ENCODE measurements at regions not wholly inside any gene's neighbourhood (a gene's known extent, or its start where the extent isn't known, plus 50 kb on each side); places are given as distances from the start of the nearest gene placed in this dataset.

GRCh38 chr17:77366206-77366557, 225.4 kb downstream of the SEC14L1 start:
- H3K36me3 Mint-ChIP-seq = peaks cover 0 to 2% (median 0%) of the 10 kb centered on the region in 5 donors
- H3K4me3 ChIP-seq (ENCODE audit: low read length) = no peak overlapping the region
- DNase-seq (no peak), ATAC-seq (no peak)
- peak overlapping the region in 2 of 9 donors; percentile 55 to 82 for H3K27ac Mint-ChIP-seq
- H3K4me3 Mint-ChIP-seq = peak overlapping the region in 3 of 10 donors; percentile 33 to 73 (median 57)
- no peaks in the 10 kb centered on the region for H3K36me3 ChIP-seq (ENCODE audit: control insufficient read depth in 2 of 3, insufficient read depth in 3 of 3, low read length in 3 of 3)
- peaks cover 47 to 85% (median 60%) of the 10 kb centered on the region in 7 donors for H3K4me1 Mint-ChIP-seq
- no peaks in the 10 kb centered on the region for H3K9me3 ChIP-seq (ENCODE audit: control insufficient read depth in 2 of 3, low read length in 3 of 3)
- H3K27me3 Mint-ChIP-seq = peaks cover 0 to 11% (median 0%) of the 10 kb centered on the region in 5 donors
- H3K9me3 Mint-ChIP-seq = peaks cover 0 to 3% (median 0%) of the 10 kb centered on the region in 11 donors
- no peaks in the 10 kb centered on the region for H3K27me3 ChIP-seq (ENCODE audit: control insufficient read depth in 2 of 2, insufficient read depth in 2 of 2, low read length in 2 of 2)
- CTCF ChIA-PET = interaction anchor here (0.7 to 1.7 kb wide), 2 partner anchors 16 to 64 kb away, joined by 3 to 5 read pairs; no protein-coding TSS in a partner anchor
- H3K4me1 ChIP-seq (ENCODE audit: control insufficient read depth in 2 of 2, insufficient read depth in 2 of 2, low read length in 2 of 2) = peaks cover 6 to 70% of the 10 kb centered on the region in 2 donors
- no peak overlapping the region for H3K27ac ChIP-seq (ENCODE audit: low read depth, low read length)
- intact Hi-C loops (cut with micrococcal nuclease) = no loop called here
- POLR2A ChIA-PET = interaction anchor here (0.5 to 1.6 kb wide), 10 partner anchors 8 to 704 kb away, joined by 3 to 5 read pairs (median 4); no protein-coding TSS in a partner anchor

GRCh38 chr17:77366558-77367245, 225.9 kb downstream of the SEC14L1 start:
- DNase-seq (no peak), ATAC-seq (no peak)
- peaks cover 51 to 88% (median 65%) of the 10 kb centered on the region in 7 donors for H3K4me1 Mint-ChIP-seq
- no peak overlapping the region for H3K27ac ChIP-seq (ENCODE audit: low read depth, low read length)
- H3K36me3 ChIP-seq (ENCODE audit: control insufficient read depth in 2 of 3, insufficient read depth in 3 of 3, low read length in 3 of 3) = no peaks in the 10 kb centered on the region
- H3K4me3 ChIP-seq (ENCODE audit: low read length) = no peak overlapping the region
- POLR2A ChIA-PET = interaction anchor here (0.5 to 1.6 kb wide), 9 partner anchors 9 to 704 kb away, joined by 3 to 5 read pairs (median 4); no protein-coding TSS in a partner anchor
- H3K4me1 ChIP-seq (ENCODE audit: control insufficient read depth in 2 of 2, insufficient read depth in 2 of 2, low read length in 2 of 2) = peaks cover 11 to 76% of the 10 kb centered on the region in 2 donors
- H3K27me3 ChIP-seq (ENCODE audit: control insufficient read depth in 2 of 2, insufficient read depth in 2 of 2, low read length in 2 of 2) = no peaks in the 10 kb centered on the region
- H3K36me3 Mint-ChIP-seq = peaks cover 0 to 2% (median 0%) of the 10 kb centered on the region in 5 donors
- peak overlapping the region in 2 of 10 donors; percentile 5 to 73 for H3K4me3 Mint-ChIP-seq
- peaks cover 0 to 11% (median 0%) of the 10 kb centered on the region in 5 donors for H3K27me3 Mint-ChIP-seq
- peak overlapping the region in 3 of 9 donors; percentile 19 to 82 (median 63) for H3K27ac Mint-ChIP-seq
- H3K9me3 Mint-ChIP-seq = peaks cover 0 to 3% (median 0%) of the 10 kb centered on the region in 11 donors
- no peaks in the 10 kb centered on the region for H3K9me3 ChIP-seq (ENCODE audit: control insufficient read depth in 2 of 3, low read length in 3 of 3)
- intact Hi-C loops (cut with micrococcal nuclease) = no loop called here
- CTCF ChIA-PET = interaction anchor here (0.7 to 1.7 kb wide), 3 partner anchors 17 to 648 kb away, joined by 3 to 5 read pairs (median 4); no protein-coding TSS in a partner anchor

- CTCF ChIA-PET = no interaction called here
- Histone ChIP-seq H3K27me3 (ENCODE audit: control insufficient read depth in 2 of 2, insufficient read depth in 2 of 2, low read length in 2 of 2) (no peaks in the 10 kb centered on the region), H3K36me3 (ENCODE audit: control insufficient read depth in 2 of 3, insufficient read depth in 3 of 3, low read length in 3 of 3) (peaks cover 0 to 9% (median 0%) of the 10 kb centered on the region in 3 experiments), H3K9me3 (ENCODE audit: control insufficient read depth in 2 of 3, low read length in 3 of 3) (no peaks in the 10 kb centered on the region), H3K4me1 (ENCODE audit: control insufficient read depth in 2 of 2, insufficient read depth in 2 of 2, low read length in 2 of 2) (peaks cover 20 to 59% of the 10 kb centered on the region in 2 donors), H3K4me3 (ENCODE audit: low read length) (no peak overlapping the region), H3K27ac (ENCODE audit: low read depth, low read length) (no peak overlapping the region)
- Mint-ChIP-seq H3K9me3 (peaks cover 0 to 2% (median 0%) of the 10 kb centered on the region in 11 donors), H3K4me3 (no peak overlapping the region), H3K4me1 (peaks cover 42 to 74% (median 62%) of the 10 kb centered on the region in 7 donors), H3K36me3 (peaks cover 0 to 8% (median 0%) of the 10 kb centered on the region in 5 donors), H3K27me3 (peaks cover 0 to 11% (median 0%) of the 10 kb centered on the region in 5 donors), H3K27ac (peak overlapping the region in 6 of 9 donors; percentile 51 to 86 (median 62))
- DNase-seq (no peak), ATAC-seq (no peak)
- intact Hi-C loops (cut with micrococcal nuclease) = no loop called here
- POLR2A ChIA-PET = interaction anchor here (0.6 to 2.4 kb wide), 8 partner anchors 8 to 71 kb away, joined by 3 to 9 read pairs (median 4); no protein-coding TSS in a partner anchor
Observed at GRCh38 chr17:77369544-77369971, 228.8 kb downstream of the SEC14L1 start.

- Mint-ChIP-seq H3K36me3 (peaks cover 0 to 15% (median 0%) of the 10 kb centered on the region in 5 donors), H3K27me3 (peaks cover 0 to 1% (median 0%) of the 10 kb centered on the region in 5 donors), H3K9me3 (peaks cover 0 to 2% (median 0%) of the 10 kb centered on the region in 11 donors), H3K4me3 (peak overlapping the region; percentile 45 to 100 (median 84)), H3K4me1 (peaks cover 41 to 71% (median 62%) of the 10 kb centered on the region in 7 donors), H3K27ac (peak overlapping the region in 8 of 9 donors; percentile 76 to 93 (median 86))
- Histone ChIP-seq H3K9me3 (ENCODE audit: control insufficient read depth in 2 of 3, low read length in 3 of 3) (no peaks in the 10 kb centered on the region), H3K27ac (ENCODE audit: low read depth, low read length) (no peak overlapping the region), H3K4me1 (ENCODE audit: control insufficient read depth in 2 of 2, insufficient read depth in 2 of 2, low read length in 2 of 2) (peaks cover 28 to 54% of the 10 kb centered on the region in 2 donors), H3K4me3 (ENCODE audit: low read length) (peak overlapping the region; percentile 2), H3K27me3 (ENCODE audit: control insufficient read depth in 2 of 2, insufficient read depth in 2 of 2, low read length in 2 of 2) (no peaks in the 10 kb centered on the region), H3K36me3 (ENCODE audit: control insufficient read depth in 2 of 3, insufficient read depth in 3 of 3, low read length in 3 of 3) (peaks cover 0 to 9% (median 0%) of the 10 kb centered on the region in 3 experiments)
- ChIA-PET CTCF (interaction anchor here (0.6 to 1.3 kb wide), 3 partner anchors 12 to 40 kb away, joined by 3 to 4 read pairs (median 4); no protein-coding TSS in a partner anchor), POLR2A (interaction anchor here (0.7 to 2.8 kb wide), 12 partner anchors 9 to 70 kb away, joined by 3 to 9 read pairs (median 4); no protein-coding TSS in a partner anchor)
- ATAC-seq (no peak), DNase-seq (no peak)
- intact Hi-C loops (cut with micrococcal nuclease) = loop anchor here (5.0 to 10.0 kb wide), 3 partner anchors 77 to 754 kb away; partner anchors contain the start of genes TMC6 (in 1 of the 2) and TNRC6C (in 1 of the 2)
Observed at GRCh38 chr17:77370586-77370985, 229.8 kb downstream of the SEC14L1 start.

- Mint-ChIP-seq H3K27me3 (no peaks in the 10 kb centered on the region), H3K36me3 (peaks cover 0 to 22% (median 0%) of the 10 kb centered on the region in 5 donors), H3K9me3 (peaks cover 0 to 2% (median 0%) of the 10 kb centered on the region in 11 donors), H3K4me3 (peak overlapping the region; percentile 80 to 100 (median 85)), H3K27ac (peak overlapping the region; percentile 69 to 93 (median 88)), H3K4me1 (peaks cover 46 to 71% (median 62%) of the 10 kb centered on the region in 7 donors)
- peaks cover 0 to 9% (median 0%) of the 10 kb centered on the region in 3 experiments for H3K36me3 ChIP-seq (ENCODE audit: control insufficient read depth in 2 of 3, insufficient read depth in 3 of 3, low read length in 3 of 3)
- peak overlapping the region; percentile 80 for H3K27ac ChIP-seq (ENCODE audit: low read depth, low read length)
- H3K4me3 ChIP-seq (ENCODE audit: low read length) = peak overlapping the region; percentile 98
- H3K9me3 ChIP-seq (ENCODE audit: control insufficient read depth in 2 of 3, low read length in 3 of 3) = no peaks in the 10 kb centered on the region
- DNase-seq (no peak), ATAC-seq (no peak)
- H3K4me1 ChIP-seq (ENCODE audit: control insufficient read depth in 2 of 2, insufficient read depth in 2 of 2, low read length in 2 of 2) = peaks cover 30 to 51% of the 10 kb centered on the region in 2 donors
- intact Hi-C loops (cut with micrococcal nuclease) = loop anchor here (5.0 to 10.0 kb wide), 3 partner anchors 76 to 753 kb away; partner anchors contain the start of genes TMC6 (in 1 of the 2) and TNRC6C (in 1 of the 2)
- no peaks in the 10 kb centered on the region for H3K27me3 ChIP-seq (ENCODE audit: control insufficient read depth in 2 of 2, insufficient read depth in 2 of 2, low read length in 2 of 2)
- CTCF ChIA-PET = interaction anchor here (0.6 to 1.3 kb wide), 5 partner anchors 11 to 70 kb away, joined by 3 to 4 read pairs (median 3); no protein-coding TSS in a partner anchor
- POLR2A ChIA-PET = interaction anchor here (0.7 to 4.1 kb wide), 9 partner anchors 11 to 65 kb away, joined by 3 to 22 read pairs (median 5); no protein-coding TSS in a partner anchor
Observed at GRCh38 chr17:77371117-77371887, 230.5 kb downstream of the SEC14L1 start.
